NCI-H524 (cell line): ENCODE measurements at regions not wholly inside any gene's neighbourhood (a gene's known extent, or its start where the extent isn't known, plus 50 kb on each side); places are given as distances from the start of the nearest gene placed in this dataset.

Source experiments
- DNase-seq, 2 experiments: peaks; one replicate each; lab custom pipeline; 2025; lab: John Stamatoyannopoulos, UW

- DNase-seq: no peak
These were observed 80.3 kb upstream of the CYYR1 start for GRCh38 chr21:26653430-26653829.

- DNase-seq: no peak
These were observed 79.8 kb upstream of the CYYR1 start for GRCh38 chr21:26652854-26653253.

- no peak for DNase-seq
These were observed 68.0 kb upstream of the CYYR1 start for GRCh38 chr21:26641062-26641461.

- DNase-seq: peak in 1 of 2 experiments; percentile 7
These were observed 64.2 kb upstream of the CYYR1 start for GRCh38 chr21:26637201-26637745.

- DNase-seq: no peak
These were observed 62.6 kb upstream of the CYYR1 start for GRCh38 chr21:26635681-26636080.

- no peak for DNase-seq
These were observed 59.6 kb upstream of the CYYR1 start for GRCh38 chr21:26632691-26633090.

- no peak for DNase-seq
These were observed 53.1 kb upstream of the CYYR1 start for GRCh38 chr21:26626187-26626586.

- no peak for DNase-seq
These were observed 52.0 kb upstream of the CYYR1 start for GRCh38 chr21:26624983-26625519.
